ENCODE measurements at regions not wholly inside any gene's neighbourhood (a gene's known extent, or its start where the extent isn't known, plus 50 kb on each side); places are given as distances from the start of the nearest gene placed in this dataset.

- no peak for DNase-seq (ENCODE audit: low spot score)
- Histone ChIP-seq H3K27ac (no peak overlapping the region), H3K9me3 (no peaks in the 10 kb centered on the region), H3K4me1 (no peaks in the 10 kb centered on the region), H3K27me3 (no peaks in the 10 kb centered on the region), H3K4me3 (no peak overlapping the region), H3K36me3 (no peaks in the 10 kb centered on the region)
- no peak for TF ChIP-seq CTCF (IDR thresholded peaks at IDR 0.05)
These were observed 665.2 kb upstream of the ID2 start for GRCh38 chr2:8016688-8017087.

GRCh38 chr2:8018956-8019355 lies 662.9 kb upstream of the ID2 start:
- Histone ChIP-seq H3K4me3 (no peak overlapping the region), H3K9me3 (no peaks in the 10 kb centered on the region), H3K27me3 (no peaks in the 10 kb centered on the region), H3K4me1 (no peaks in the 10 kb centered on the region), H3K36me3 (no peaks in the 10 kb centered on the region), H3K27ac (no peak overlapping the region)
- TF ChIP-seq CTCF (IDR thresholded peaks at IDR 0.05) = no peak
- DNase-seq (ENCODE audit: low spot score) = peak; percentile 13

- DNase-seq (ENCODE audit: low spot score) = peak; percentile 55
- H3K27me3 ChIP-seq = no peaks in the 10 kb centered on the region
- H3K36me3 ChIP-seq = no peaks in the 10 kb centered on the region
- no peaks in the 10 kb centered on the region for H3K4me1 ChIP-seq
- H3K4me3 ChIP-seq = no peak overlapping the region
- H3K9me3 ChIP-seq = no peaks in the 10 kb centered on the region
- TF ChIP-seq CTCF (IDR thresholded peaks at IDR 0.05) = no peak
- no peak overlapping the region for H3K27ac ChIP-seq
These were observed 661.9 kb upstream of the ID2 start for GRCh38 chr2:8019934-8020333.

- no peak for TF ChIP-seq CTCF (IDR thresholded peaks at IDR 0.05)
- Histone ChIP-seq H3K27me3 (no peaks in the 10 kb centered on the region), H3K4me3 (no peak overlapping the region), H3K36me3 (no peaks in the 10 kb centered on the region), H3K9me3 (no peaks in the 10 kb centered on the region), H3K4me1 (no peaks in the 10 kb centered on the region), H3K27ac (no peak overlapping the region)
- no peak for DNase-seq (ENCODE audit: low spot score)
These were observed 659.9 kb upstream of the ID2 start for GRCh38 chr2:8021921-8022320.

GRCh38 chr2:8022908-8023640 lies 658.8 kb upstream of the ID2 start:
- no peaks in the 10 kb centered on the region for H3K27me3 ChIP-seq
- no peak overlapping the region for H3K27ac ChIP-seq
- peak; percentile 40 for DNase-seq (ENCODE audit: low spot score)
- no peak overlapping the region for H3K4me3 ChIP-seq
- no peaks in the 10 kb centered on the region for H3K9me3 ChIP-seq
- no peaks in the 10 kb centered on the region for H3K4me1 ChIP-seq
- H3K36me3 ChIP-seq = no peaks in the 10 kb centered on the region
- TF ChIP-seq CTCF (IDR thresholded peaks at IDR 0.05) = no peak

- H3K4me1 ChIP-seq = no peaks in the 10 kb centered on the region
- no peaks in the 10 kb centered on the region for H3K36me3 ChIP-seq
- no peak overlapping the region for H3K27ac ChIP-seq
- H3K27me3 ChIP-seq = no peaks in the 10 kb centered on the region
- TF ChIP-seq CTCF (IDR thresholded peaks at IDR 0.05) = no peak
- no peak overlapping the region for H3K4me3 ChIP-seq
- H3K9me3 ChIP-seq = no peaks in the 10 kb centered on the region
- no peak for DNase-seq (ENCODE audit: low spot score)
These were observed 657.4 kb upstream of the ID2 start for GRCh38 chr2:8024506-8024905.

Data from right atrium auricular region (tissue), 2 donors.